Type B pancreatic cell (in vitro differentiated cells): ENCODE measurements at regions not wholly inside any gene's neighbourhood (a gene's known extent, or its start where the extent isn't known, plus 50 kb on each side); places are given as distances from the start of the nearest gene placed in this dataset.
"Not testable (repeated sequence)": the region's sequence is repeated elsewhere in the genome, so short reads cannot be mapped to it uniquely, and the experiment has no call there.

Experiments
- DNase-seq: peaks from one replicate; pipeline ENCODE4 v3.0.0; 2021; ENCODE audit warnings: mixed read lengths; ENCODE audit not compliant: unreplicated experiment; ENCODE audit errors: extremely low spot score
- H3K27ac Mint-ChIP-seq: 2 replicates; pipeline ENCODE4 v1.8.0; 2021; ENCODE audit warnings: mild to moderate bottlenecking, mixed read lengths
- H3K27me3 Mint-ChIP-seq: 2 replicates; pipeline ENCODE4 v1.8.0; 2021; ENCODE audit warnings: mixed read lengths
- H3K36me3 Mint-ChIP-seq: 2 replicates; pipeline ENCODE4 v1.8.0; 2021; ENCODE audit warnings: mixed read lengths
- H3K4me1 Mint-ChIP-seq: one replicate; pipeline ENCODE4 v1.8.0; 2021; ENCODE audit warnings: mixed read lengths; ENCODE audit not compliant: unreplicated experiment
- H3K4me3 Mint-ChIP-seq: 2 replicates; pipeline ENCODE4 v1.8.0; 2021; ENCODE audit warnings: mild to moderate bottlenecking, mixed read lengths
- H3K9me3 Mint-ChIP-seq: 2 replicates; pipeline ENCODE4 v1.8.0; 2021; ENCODE audit warnings: mixed read lengths
- TF ChIP-seq, protein P1 (sequence below): fragments of 200-600 bp; sonication (generic); conservative IDR thresholded peaks from 2 replicates; pipeline ENCODE4 v1.5.0; 2021; ENCODE audit warnings: antibody characterized with exemption, mild to moderate bottlenecking

GRCh38 chr3:182651461-182651860 is 141.8 kb upstream of the ATP11B start:
- no peaks in the 10 kb centered on the region for H3K4me1 Mint-ChIP-seq

DNA sequence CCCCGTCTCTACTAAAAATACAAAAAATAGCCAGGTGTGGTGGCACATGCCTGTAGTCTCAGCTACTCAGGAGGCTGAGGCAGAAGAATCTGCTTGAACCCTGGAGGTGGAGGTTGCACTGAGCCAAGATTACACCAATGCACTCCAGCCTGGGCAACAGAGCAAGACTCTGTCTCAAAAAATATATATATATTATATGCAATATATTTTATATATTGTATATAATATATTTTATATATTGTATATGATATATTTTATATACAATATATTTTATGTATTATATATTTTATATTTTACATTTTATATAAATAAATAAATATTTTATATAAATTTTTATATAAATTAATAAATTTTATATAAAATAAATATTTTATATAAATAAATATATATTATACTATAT is 140.2 kb upstream of the ATP11B start:
- H3K27me3 Mint-ChIP-seq, H3K36me3 Mint-ChIP-seq, H3K9me3 Mint-ChIP-seq, H3K4me1 Mint-ChIP-seq, H3K4me3 Mint-ChIP-seq, DNase-seq, H3K27ac Mint-ChIP-seq: not testable (repeated sequence)

More at GRCh38 chr3:182651461-182651860, 141.8 kb upstream of the ATP11B start:
- TF ChIP-seq, protein P1, sequence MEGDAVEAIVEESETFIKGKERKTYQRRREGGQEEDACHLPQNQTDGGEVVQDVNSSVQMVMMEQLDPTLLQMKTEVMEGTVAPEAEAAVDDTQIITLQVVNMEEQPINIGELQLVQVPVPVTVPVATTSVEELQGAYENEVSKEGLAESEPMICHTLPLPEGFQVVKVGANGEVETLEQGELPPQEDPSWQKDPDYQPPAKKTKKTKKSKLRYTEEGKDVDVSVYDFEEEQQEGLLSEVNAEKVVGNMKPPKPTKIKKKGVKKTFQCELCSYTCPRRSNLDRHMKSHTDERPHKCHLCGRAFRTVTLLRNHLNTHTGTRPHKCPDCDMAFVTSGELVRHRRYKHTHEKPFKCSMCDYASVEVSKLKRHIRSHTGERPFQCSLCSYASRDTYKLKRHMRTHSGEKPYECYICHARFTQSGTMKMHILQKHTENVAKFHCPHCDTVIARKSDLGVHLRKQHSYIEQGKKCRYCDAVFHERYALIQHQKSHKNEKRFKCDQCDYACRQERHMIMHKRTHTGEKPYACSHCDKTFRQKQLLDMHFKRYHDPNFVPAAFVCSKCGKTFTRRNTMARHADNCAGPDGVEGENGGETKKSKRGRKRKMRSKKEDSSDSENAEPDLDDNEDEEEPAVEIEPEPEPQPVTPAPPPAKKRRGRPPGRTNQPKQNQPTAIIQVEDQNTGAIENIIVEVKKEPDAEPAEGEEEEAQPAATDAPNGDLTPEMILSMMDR, result no peak
- no peaks in the 10 kb centered on the region for H3K27me3 Mint-ChIP-seq
- DNase-seq, result no peak
- H3K27ac Mint-ChIP-seq, result no peak overlapping the region
- H3K9me3 Mint-ChIP-seq, result peaks cover 4% of the 10 kb centered on the region
- no peak overlapping the region for H3K4me3 Mint-ChIP-seq
- no peaks in the 10 kb centered on the region for H3K36me3 Mint-ChIP-seq

DNA sequence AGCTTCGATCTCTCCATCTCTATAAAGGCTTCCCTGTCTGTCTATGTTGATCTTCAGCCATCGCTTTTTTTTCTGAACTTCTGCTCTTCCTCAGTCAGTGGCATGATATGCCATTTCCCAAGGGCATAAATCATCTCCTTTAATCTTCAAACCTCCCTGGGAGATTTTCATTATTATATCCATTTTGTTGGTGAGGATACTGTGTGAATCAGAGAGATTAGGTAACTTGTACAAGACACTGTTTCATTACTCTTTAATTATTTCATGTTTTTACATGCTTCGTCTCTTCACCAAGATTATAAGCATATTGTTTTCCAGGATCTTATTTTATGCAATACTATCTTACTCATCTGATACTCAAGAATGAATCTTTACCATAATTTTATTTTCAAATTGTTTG is 124.8 kb upstream of the ATP11B start:
- TF ChIP-seq, protein P1, result no peak
- Mint-ChIP-seq H3K9me3 (no peaks in the 10 kb centered on the region), H3K4me1 (no peaks in the 10 kb centered on the region), H3K27me3 (peaks cover 9% of the 10 kb centered on the region), H3K27ac (no peak overlapping the region), H3K36me3 (no peaks in the 10 kb centered on the region), H3K4me3 (no peak overlapping the region)
- DNase-seq, result no peak

DNA sequence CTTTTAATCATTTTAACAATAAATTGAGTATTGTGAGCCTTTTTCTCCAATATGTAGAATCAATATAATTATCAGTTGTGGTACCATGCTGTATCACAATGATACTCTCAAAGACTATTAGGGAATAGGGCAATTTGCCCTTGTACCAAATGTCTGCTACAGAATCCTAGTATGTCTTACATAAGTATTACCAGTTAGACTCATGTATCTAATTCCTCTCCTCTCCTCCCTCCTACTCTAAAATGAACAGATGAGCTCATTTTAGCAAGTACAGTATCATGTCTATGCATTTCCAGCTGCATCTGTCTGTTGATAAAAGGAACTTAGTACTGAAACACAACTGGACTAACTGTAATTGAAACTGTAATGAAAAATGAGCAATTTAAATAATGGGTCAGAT is 124.3 kb upstream of the ATP11B start:
- DNase-seq, result no peak
- no peak overlapping the region for H3K27ac Mint-ChIP-seq
- no peaks in the 10 kb centered on the region for H3K36me3 Mint-ChIP-seq
- no peak overlapping the region for H3K4me3 Mint-ChIP-seq
- peaks cover 9% of the 10 kb centered on the region for H3K27me3 Mint-ChIP-seq
- TF ChIP-seq, protein P1, result no peak
- no peaks in the 10 kb centered on the region for H3K9me3 Mint-ChIP-seq
- no peaks in the 10 kb centered on the region for H3K4me1 Mint-ChIP-seq

DNA sequence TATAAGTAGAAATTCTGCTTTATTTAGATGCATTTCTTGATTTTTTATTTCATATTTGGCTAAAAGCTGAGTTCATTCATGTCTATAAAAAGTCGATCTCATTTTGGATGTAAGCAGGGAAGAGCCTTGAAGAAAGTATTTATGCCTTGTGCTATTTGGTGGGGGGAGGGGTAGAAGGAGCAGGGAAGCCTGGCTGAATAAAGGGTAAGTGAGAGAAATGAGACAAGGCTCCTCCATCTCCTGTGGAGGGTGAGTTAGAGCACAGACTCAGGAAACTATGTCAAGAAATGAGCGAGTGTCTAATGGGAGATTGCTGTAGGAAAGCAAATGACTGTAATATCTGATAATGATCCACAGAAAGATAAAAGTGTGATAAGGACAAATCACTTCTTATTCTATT is 121.8 kb upstream of the ATP11B start:
- Mint-ChIP-seq H3K27ac (no peak overlapping the region), H3K9me3 (no peaks in the 10 kb centered on the region)

DNA sequence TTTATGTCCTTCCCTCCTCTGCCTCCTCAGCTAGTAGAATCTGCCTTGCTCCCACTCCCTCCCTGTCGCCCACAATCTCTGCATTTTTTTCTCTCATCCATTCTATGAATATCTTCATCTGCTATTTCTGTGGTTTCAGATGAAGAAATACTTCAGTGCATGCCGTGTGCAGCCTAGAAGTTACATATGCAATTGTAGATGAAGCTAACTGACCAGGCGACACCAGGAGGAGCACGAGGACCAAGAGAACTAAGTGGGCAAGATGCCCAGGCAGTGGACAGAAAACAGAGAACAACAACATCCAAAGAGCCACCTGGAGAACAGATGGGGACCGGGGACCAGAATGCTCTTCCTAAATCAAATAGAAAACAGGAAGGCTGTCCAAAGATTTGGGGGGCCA is 121.4 kb upstream of the ATP11B start:
- DNase-seq, result no peak
- no peak overlapping the region for H3K27ac Mint-ChIP-seq
- H3K36me3 Mint-ChIP-seq, result no peaks in the 10 kb centered on the region
- H3K4me1 Mint-ChIP-seq, result no peaks in the 10 kb centered on the region
- no peak overlapping the region for H3K4me3 Mint-ChIP-seq
- H3K9me3 Mint-ChIP-seq, result no peaks in the 10 kb centered on the region
- TF ChIP-seq, protein P1, result no peak
- H3K27me3 Mint-ChIP-seq, result peaks cover 9% of the 10 kb centered on the region

More for the DNA sequence above, 121.8 kb upstream of the ATP11B start:
- H3K4me1 Mint-ChIP-seq, result no peaks in the 10 kb centered on the region
- TF ChIP-seq, protein P1, result no peak
- no peak for DNase-seq
- no peaks in the 10 kb centered on the region for H3K36me3 Mint-ChIP-seq
- peaks cover 9% of the 10 kb centered on the region for H3K27me3 Mint-ChIP-seq
- H3K4me3 Mint-ChIP-seq, result no peak overlapping the region
